SK-N-SH treated with all-trans-retinoic acid at 6 μM for 48 hours (cell line): ENCODE measurements at regions not wholly inside any gene's neighbourhood (a gene's known extent, or its start where the extent isn't known, plus 50 kb on each side); places are given as distances from the start of the nearest gene placed in this dataset.

Source experiments
- ATAC-seq: fragments of 200-7000 bp; cut with Tn5 transposase; 3 replicates; pipeline ENCODE4 v1.9.1; 2020; ENCODE audit warnings: mild to moderate bottlenecking, moderate library complexity
- ARNTL ChIP-seq: fragments of 450-650 bp; formaldehyde crosslinking; IDR thresholded peaks from 2 replicates; pipeline ENCODE4 v1.5.0; 2020; ENCODE audit warnings: low read depth, mild to moderate bottlenecking, moderate library complexity, borderline replicate concordance
- BACH2 ChIP-seq: fragments of 250-450 bp; sonication (Bioruptor Pico); IDR thresholded peaks from 2 replicates; pipeline ENCODE4 v1.9.0; 2021; ENCODE audit warnings: mild to moderate bottlenecking, borderline replicate concordance
- CREB5 ChIP-seq: fragments of 250-450 bp; sonication (Bioruptor Pico); IDR thresholded peaks from 2 replicates; pipeline ENCODE4 v1.5.1; 2020; ENCODE audit warnings: low read depth, mild to moderate bottlenecking, moderate library complexity
- CSDC2 ChIP-seq: fragments of 250-450 bp; sonication (Bioruptor Pico); IDR thresholded peaks from 2 replicates; pipeline ENCODE4 v1.5.0; 2020; ENCODE audit warnings: mild to moderate bottlenecking, moderate library complexity
- CSRNP3 ChIP-seq: fragments of 250-450 bp; sonication (Bioruptor Pico); IDR thresholded peaks from 2 replicates; pipeline ENCODE4 v1.5.1; 2021; ENCODE audit warnings: mild to moderate bottlenecking, moderate library complexity
- ESRRG ChIP-seq: fragments of 250-450 bp; sonication (Bioruptor Pico); IDR thresholded peaks from 2 replicates; pipeline ENCODE4 v1.6.1; 2021; ENCODE audit warnings: mild to moderate bottlenecking
- GLIS3 ChIP-seq: fragments of 250-450 bp; sonication (Bioruptor Pico); IDR thresholded peaks from 2 replicates; pipeline ENCODE4 v1.5.0; 2020; ENCODE audit warnings: mild to moderate bottlenecking, moderate library complexity
- ISL1 ChIP-seq: fragments of 250-450 bp; sonication (Bioruptor Pico); IDR thresholded peaks from 2 replicates; pipeline ENCODE4 v2.1.2; 2022; ENCODE audit warnings: mild to moderate bottlenecking, moderate library complexity
- OSR1 ChIP-seq: fragments of 250-450 bp; sonication (Bioruptor Pico); IDR thresholded peaks from 2 replicates; pipeline ENCODE4 v1.8.0; 2022; ENCODE audit warnings: moderate library complexity, mild to moderate bottlenecking, inconsistent platforms
- PATZ1 ChIP-seq: fragments of 250-450 bp; sonication (Bioruptor Pico); IDR thresholded peaks from 2 replicates; pipeline ENCODE4 v1.8.0; 2020; ENCODE audit warnings: mild to moderate bottlenecking, moderate library complexity, borderline replicate concordance
- POU6F1 ChIP-seq: fragments of 250-450 bp; sonication (Bioruptor Pico); IDR thresholded peaks from 2 replicates; pipeline ENCODE4 v1.8.0; 2021; ENCODE audit warnings: low read depth, mild to moderate bottlenecking, moderate library complexity, borderline replicate concordance
- PPARA ChIP-seq: fragments of 250-450 bp; sonication (Bioruptor Pico); IDR thresholded peaks from 2 replicates; pipeline ENCODE4 v1.5.0; 2020; ENCODE audit warnings: mild to moderate bottlenecking, borderline replicate concordance
- RARB ChIP-seq: fragments of 250-450 bp; sonication (Bioruptor Pico); IDR thresholded peaks from 2 replicates; pipeline ENCODE4 v1.8.0; 2021; ENCODE audit warnings: mild to moderate bottlenecking, moderate library complexity
- SNAI2 ChIP-seq: fragments of 250-450 bp; sonication (Bioruptor Pico); IDR thresholded peaks from 2 replicates; pipeline ENCODE4 v1.5.0; 2020; ENCODE audit warnings: mild to moderate bottlenecking, moderate library complexity
- TCF4 ChIP-seq: fragments of 250-450 bp; sonication (Bioruptor Pico); IDR thresholded peaks from 2 replicates; pipeline ENCODE4 v1.8.0; 2021; ENCODE audit warnings: mild to moderate bottlenecking, moderate library complexity, borderline replicate concordance
- TOX ChIP-seq: fragments of 250-450 bp; sonication (Bioruptor Pico); IDR thresholded peaks from 2 replicates; pipeline ENCODE4 v1.8.0; 2021; ENCODE audit warnings: mild to moderate bottlenecking, moderate library complexity, borderline replicate concordance
- TSHZ2 ChIP-seq: fragments of 250-450 bp; sonication (Bioruptor Pico); IDR thresholded peaks from 2 replicates; pipeline ENCODE4 v1.5.0; 2020; ENCODE audit warnings: mild to moderate bottlenecking, moderate library complexity
- ZFP3 ChIP-seq: fragments of 250-450 bp; sonication (Bioruptor Pico); IDR thresholded peaks from 2 replicates; pipeline ENCODE4 v1.5.0; 2020; ENCODE audit warnings: mild to moderate bottlenecking, moderate library complexity
- ZFP30 ChIP-seq: fragments of 450-650 bp; formaldehyde crosslinking; IDR thresholded peaks from 2 replicates; pipeline ENCODE4 v1.5.0; 2022; ENCODE audit warnings: mild to moderate bottlenecking, moderate library complexity
- ZNF565 ChIP-seq: fragments of 450-650 bp; formaldehyde crosslinking; conservative IDR thresholded peaks from 2 replicates; pipeline ENCODE4 v1.5.0; 2020; ENCODE audit warnings: low read depth, mild to moderate bottlenecking, moderate library complexity
- ZNF70 ChIP-seq: fragments of 450-650 bp; formaldehyde crosslinking; IDR thresholded peaks from 2 replicates; pipeline ENCODE4 v1.5.0; 2020; ENCODE audit warnings: mild to moderate bottlenecking, moderate library complexity
- ZNF8 ChIP-seq: fragments of 450-650 bp; formaldehyde crosslinking; IDR thresholded peaks from 2 replicates; pipeline ENCODE4 v1.5.0; 2020; ENCODE audit warnings: mild to moderate bottlenecking, moderate library complexity

GRCh38 chr14:36465178-36465577 is 54.9 kb downstream of the NKX2-1 start:
- ATAC-seq: no peak
- TF ChIP-seq PATZ1 (CRISPR knock-in tag) (no peak), TCF4 (CRISPR knock-in tag) (no peak), ZNF8 (CRISPR knock-in tag) (no peak), ISL1 (CRISPR knock-in tag) (no peak), PPARA (CRISPR knock-in tag) (no peak), ARNTL (no peak), OSR1 (CRISPR knock-in tag) (no peak)
- TF ChIP-seq, all 23 proteins: peak for 0

- ATAC-seq: no peak
- TF ChIP-seq ZNF70 (CRISPR knock-in tag): no peak
- TF ChIP-seq CSRNP3 (CRISPR knock-in tag): no peak
- no peak for TF ChIP-seq ZFP3 (CRISPR knock-in tag)
- no peak for TF ChIP-seq BACH2 (CRISPR knock-in tag)
- no peak for TF ChIP-seq RARB (CRISPR knock-in tag)
- no peak for TF ChIP-seq TOX
- no peak for TF ChIP-seq GLIS3 (CRISPR knock-in tag)
- TF ChIP-seq PATZ1 (CRISPR knock-in tag): no peak
- TF ChIP-seq SNAI2 (CRISPR knock-in tag): no peak
- TF ChIP-seq ZNF8 (CRISPR knock-in tag): no peak
- TF ChIP-seq TSHZ2 (CRISPR knock-in tag): no peak
- TF ChIP-seq OSR1 (CRISPR knock-in tag): no peak
- TF ChIP-seq ZFP30: no peak
- TF ChIP-seq TCF4 (CRISPR knock-in tag): no peak
- no peak for TF ChIP-seq ESRRG (CRISPR knock-in tag)
- no peak for TF ChIP-seq POU6F1 (CRISPR knock-in tag)
- no peak for TF ChIP-seq CSDC2 (CRISPR knock-in tag)
- TF ChIP-seq PPARA (CRISPR knock-in tag): no peak
- no peak for TF ChIP-seq CREB5 (CRISPR knock-in tag)
- no peak for TF ChIP-seq ZNF565 (CRISPR knock-in tag)
Measured at GRCh38 chr14:36462890-36463289, 57.1 kb downstream of the NKX2-1 start.
